Transverse colon (tissue), 4 donors: ENCODE measurements at regions not wholly inside any gene's neighbourhood (a gene's known extent, or its start where the extent isn't known, plus 50 kb on each side); places are given as distances from the start of the nearest gene placed in this dataset.

Experiments
- DNase-seq: peaks from one replicate; pipeline ENCODE4 v3.0.0-alpha.2; 2019
- H3K27ac ChIP-seq, 4 donors: fragments of 200-600 bp; sonication (generic); 2 replicates each; pipeline ENCODE4 v1.5.1; 2016 to 2018; ENCODE audit warnings: inconsistent platforms in 4 of 4
- H3K27me3 ChIP-seq: fragments of 200-600 bp; sonication (generic); 2 replicates; pipeline ENCODE4 v1.5.1; 2017; ENCODE audit warnings: inconsistent platforms
- H3K36me3 ChIP-seq, 4 donors: fragments of 200-600 bp; sonication (generic); 2 replicates each; pipeline ENCODE4 v1.5.1; 2017 to 2019; ENCODE audit warnings: inconsistent platforms in 4 of 4
- H3K4me1 ChIP-seq, 4 donors: fragments of 200-600 bp; sonication (generic); 2 replicates each; pipeline ENCODE4 v1.5.1; 2017 to 2020; ENCODE audit warnings: inconsistent platforms in 4 of 4
- H3K4me3 ChIP-seq, 4 donors: fragments of 200-600 bp; sonication (generic); 1 replicate in 1 of 4; 2 replicates in 3 of 4; pipeline versions ENCODE4 v1.5.1 to v1.6.1; 2017 to 2019; ENCODE audit warnings: inconsistent platforms in 4 of 4
- H3K9me3 ChIP-seq, 2 donors: fragments of 200-600 bp; sonication (generic); 2 replicates each; pipeline ENCODE4 v1.5.1; 2017 to 2019; ENCODE audit warnings: inconsistent platforms in 2 of 2
- EP300 ChIP-seq: sonication (generic); formaldehyde crosslinking; IDR thresholded peaks from one replicate; pipeline ENCODE4 v1.6.1; 2017; ENCODE audit warnings: antibody characterized with exemption, low read depth
- POLR2A ChIP-seq: fragments of 450-650 bp; IDR thresholded peaks from one replicate; pipeline ENCODE4 v1.6.1; 2016; ENCODE audit warnings: antibody characterized with exemption, mild to moderate bottlenecking, moderate library complexity
- POLR2AphosphoS5 ChIP-seq, 3 donors: sonication (generic); formaldehyde crosslinking; IDR thresholded peaks; one replicate each; pipeline ENCODE4 v1.6.1; 2016; ENCODE audit warnings: antibody characterized with exemption in 3 of 3
- WGBS, 2 donors: methylation state at CpG; one replicate each; pipeline ENCODE4 v1.1.5; 2018; ENCODE audit warnings: low coverage in 1 of 2; 5-methylcytosine and 5-hydroxymethylcytosine counted together
- in situ Hi-C, 4 donors: fragments of 200-750 bp; cut with MboI; loops; one replicate each; pipeline versions ENCODE4 v1.15.0 to v1.15.1; 2017; ENCODE audit warnings: low sequenced_read_pairs in 3 of 4, low pct_ligation_motif_present in 1 of 4, low pct_unique_long_range_greater_than_20kb in 1 of 4
- intact Hi-C: fragments of 100-400 bp; cut with DNase I; formaldehyde crosslinking; loops from one replicate; pipeline ENCODE4 v1.15.1; 2023; ENCODE audit warnings: low total_unique reads
- TF ChIP-seq, protein P1 (sequence below), 5 experiments: fragments of 200-600 bp in 3 of 5; fragments of 450-650 bp in 2 of 5; sonication (generic) in 3 of 5; IDR thresholded peaks; 1 replicate in 2 of 5; 2 replicates in 3 of 5; pipeline ENCODE4 v1.5.1; 2016 to 2017; ENCODE audit warnings: antibody characterized with exemption in 5 of 5, inconsistent platforms in 3 of 5, mild to moderate bottlenecking in 2 of 5, moderate library complexity in 1 of 5

DNA sequence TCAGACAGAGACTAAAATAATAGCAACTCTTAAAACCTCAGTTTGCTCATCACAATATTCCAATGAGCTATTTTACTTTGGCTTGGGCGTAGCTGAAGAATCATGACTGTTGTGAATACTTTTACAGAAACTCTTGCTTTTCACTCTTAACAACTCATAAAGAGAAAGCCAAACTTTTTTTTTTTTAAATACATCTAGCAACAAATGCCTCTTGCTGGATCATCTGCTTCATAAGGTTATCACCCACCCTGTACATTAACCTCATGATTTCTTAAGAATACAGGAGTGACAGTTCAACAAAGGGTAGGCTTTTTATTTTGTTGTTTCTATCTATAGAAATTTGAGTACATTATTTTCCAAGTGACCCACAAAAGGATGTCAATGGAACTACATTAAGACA is 307.4 kb upstream of the DDHD1 start:
- Histone ChIP-seq H3K4me3 (no peak overlapping the region), H3K36me3 (no peaks in the 10 kb centered on the region), H3K4me1 (peaks cover 0 to 4% (median 0%) of the 10 kb centered on the region in 4 donors), H3K9me3 (no peaks in the 10 kb centered on the region), H3K27ac (no peak overlapping the region), H3K27me3 (no peaks in the 10 kb centered on the region)
- intact Hi-C loops: no loop called here
- in situ Hi-C loops: no loop called here
- DNase-seq: no peak
- 66 to 67% methylated on average over 1 of the region's 1 CpG for WGBS, 2 donors
- TF ChIP-seq EP300: no peak
- TF ChIP-seq, protein P1, sequence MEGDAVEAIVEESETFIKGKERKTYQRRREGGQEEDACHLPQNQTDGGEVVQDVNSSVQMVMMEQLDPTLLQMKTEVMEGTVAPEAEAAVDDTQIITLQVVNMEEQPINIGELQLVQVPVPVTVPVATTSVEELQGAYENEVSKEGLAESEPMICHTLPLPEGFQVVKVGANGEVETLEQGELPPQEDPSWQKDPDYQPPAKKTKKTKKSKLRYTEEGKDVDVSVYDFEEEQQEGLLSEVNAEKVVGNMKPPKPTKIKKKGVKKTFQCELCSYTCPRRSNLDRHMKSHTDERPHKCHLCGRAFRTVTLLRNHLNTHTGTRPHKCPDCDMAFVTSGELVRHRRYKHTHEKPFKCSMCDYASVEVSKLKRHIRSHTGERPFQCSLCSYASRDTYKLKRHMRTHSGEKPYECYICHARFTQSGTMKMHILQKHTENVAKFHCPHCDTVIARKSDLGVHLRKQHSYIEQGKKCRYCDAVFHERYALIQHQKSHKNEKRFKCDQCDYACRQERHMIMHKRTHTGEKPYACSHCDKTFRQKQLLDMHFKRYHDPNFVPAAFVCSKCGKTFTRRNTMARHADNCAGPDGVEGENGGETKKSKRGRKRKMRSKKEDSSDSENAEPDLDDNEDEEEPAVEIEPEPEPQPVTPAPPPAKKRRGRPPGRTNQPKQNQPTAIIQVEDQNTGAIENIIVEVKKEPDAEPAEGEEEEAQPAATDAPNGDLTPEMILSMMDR (IDR thresholded peaks at IDR 0.05): no peak
- TF ChIP-seq POLR2A: no peak
- TF ChIP-seq POLR2AphosphoS5 (IDR thresholded peaks at IDR 0.05): no peak

DNA sequence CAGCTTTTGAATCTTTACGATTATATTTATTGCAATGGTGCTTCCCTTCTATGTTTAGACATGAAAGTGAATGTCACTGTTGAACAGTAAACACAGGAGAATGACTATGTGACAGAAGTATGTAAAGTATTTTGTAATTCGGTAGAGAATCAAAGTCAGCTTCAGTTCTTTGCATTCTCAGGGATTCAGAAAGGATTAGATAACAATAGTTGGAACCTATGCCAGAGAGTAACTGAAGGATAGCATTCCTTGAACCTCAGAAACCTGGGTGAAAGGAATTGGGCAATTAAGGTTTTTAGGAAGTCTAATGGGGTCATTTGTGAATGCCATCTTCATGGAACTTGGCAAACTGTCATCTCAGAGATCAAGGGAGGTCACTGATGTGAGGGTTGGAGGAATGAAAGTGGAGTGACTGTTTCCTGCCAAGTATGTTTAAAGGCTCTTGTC is 305.3 kb upstream of the DDHD1 start:
- in situ Hi-C loops: no loop called here
- Histone ChIP-seq H3K36me3 (no peaks in the 10 kb centered on the region), H3K4me1 (peaks cover 0 to 4% (median 0%) of the 10 kb centered on the region in 4 donors), H3K27me3 (no peaks in the 10 kb centered on the region), H3K27ac (no peak overlapping the region), H3K9me3 (no peaks in the 10 kb centered on the region), H3K4me3 (no peak overlapping the region)
- 33 to 42% methylated on average over 1 to 2 of the region's 2 CpGs for WGBS, 2 donors
- intact Hi-C loops: no loop called here
- no peak for TF ChIP-seq POLR2A
- TF ChIP-seq, protein P1 (IDR thresholded peaks at IDR 0.05): no peak
- no peak for TF ChIP-seq POLR2AphosphoS5 (IDR thresholded peaks at IDR 0.05)
- TF ChIP-seq EP300: no peak
- DNase-seq: no peak

GRCh38 chr14:53456931-53457330 is 303.8 kb upstream of the DDHD1 start:
- intact Hi-C loops: no loop called here
- Histone ChIP-seq H3K27me3 (no peaks in the 10 kb centered on the region), H3K9me3 (no peaks in the 10 kb centered on the region), H3K4me1 (peaks cover 0 to 6% (median 2%) of the 10 kb centered on the region in 4 donors), H3K36me3 (no peaks in the 10 kb centered on the region), H3K27ac (no peak overlapping the region), H3K4me3 (no peak overlapping the region)
- TF ChIP-seq EP300 (no peak), POLR2AphosphoS5 (IDR thresholded peaks at IDR 0.05) (no peak), POLR2A (no peak)
- TF ChIP-seq, protein P1 (IDR thresholded peaks at IDR 0.05): no peak
- DNase-seq: no peak
- in situ Hi-C loops: no loop called here
- WGBS, 2 donors: 75 to 79% methylated on average over 1 of the region's 1 CpG

- Histone ChIP-seq H3K4me3 (no peak overlapping the region), H3K4me1 (peaks cover 0 to 19% (median 17%) of the 10 kb centered on the region in 4 donors), H3K27me3 (no peaks in the 10 kb centered on the region), H3K9me3 (no peaks in the 10 kb centered on the region), H3K27ac (peak overlapping the region in 2 of 4 donors; percentile 49 to 59), H3K36me3 (no peaks in the 10 kb centered on the region)
- in situ Hi-C loops: no loop called here
- peak; percentile 10 for DNase-seq
- no peak for TF ChIP-seq POLR2A
- TF ChIP-seq, protein P1 (IDR thresholded peaks at IDR 0.05): no peak
- no peak for TF ChIP-seq POLR2AphosphoS5 (IDR thresholded peaks at IDR 0.05)
- 44 to 74% methylated on average over 3 to 4 of the region's 4 CpGs for WGBS, 2 donors
- intact Hi-C loops: no loop called here
These were observed 299.0 kb upstream of the DDHD1 start for GRCh38 chr14:53452005-53452673.
